Spleen (tissue), 11 donors: ENCODE measurements at regions not wholly inside any gene's neighbourhood (a gene's known extent, or its start where the extent isn't known, plus 50 kb on each side); places are given as distances from the start of the nearest gene placed in this dataset.

Experiments
- DNase-seq: peaks from one replicate; pipeline ENCODE4 v3.0.0-alpha.2; 2020
- H3K27ac ChIP-seq, 8 donors: fragments of 200-600 bp; sonication (generic) in 7 of 8; 1 replicate in 4 of 8; 2 replicates in 4 of 8; pipeline versions ENCODE4 v1.5.0 to v1.8.0; 2016 to 2021; ENCODE audit warnings: inconsistent platforms in 4 of 8, mild to moderate bottlenecking in 4 of 8, moderate library complexity in 1 of 8
- H3K27me3 ChIP-seq, 7 donors: fragments of 200-600 bp; sonication (generic) in 6 of 7; replicated peaks in 1 of 7; 1 replicate in 4 of 7; 2 replicates in 3 of 7; pipeline versions ENCODE4 v1.5.0 to v1.8.0; 2016 to 2021; ENCODE audit warnings: inconsistent platforms in 3 of 7, mild to moderate bottlenecking in 1 of 7
- H3K36me3 ChIP-seq, 6 donors: fragments of 200-600 bp; sonication (generic) in 5 of 6; 1 replicate in 4 of 6; 2 replicates in 2 of 6; pipeline versions ENCODE4 v1.5.0 to v1.8.0; 2016 to 2021; ENCODE audit warnings: inconsistent platforms in 2 of 6
- H3K4me1 ChIP-seq, 6 donors: fragments of 200-600 bp; sonication (generic) in 5 of 6; 1 replicate in 3 of 6; 2 replicates in 3 of 6; pipeline versions ENCODE4 v1.5.0 to v1.8.0; 2016 to 2021; ENCODE audit warnings: inconsistent platforms in 3 of 6
- H3K4me3 ChIP-seq, 8 donors: fragments of 200-600 bp; sonication (generic) in 7 of 8; 1 replicate in 4 of 8; 2 replicates in 4 of 8; pipeline versions ENCODE4 v1.5.0 to v1.8.0; 2016 to 2021; ENCODE audit warnings: inconsistent platforms in 4 of 8, mild to moderate bottlenecking in 4 of 8, moderate library complexity in 2 of 8
- H3K9me3 ChIP-seq, 8 donors: fragments of 200-600 bp; sonication (generic) in 7 of 8; 1 replicate in 4 of 8; 2 replicates in 4 of 8; pipeline versions ENCODE4 v1.5.0 to v1.8.0; 2016 to 2021; ENCODE audit warnings: inconsistent platforms in 4 of 8
- CTCF ChIP-seq, 11 experiments: fragments of 200-600 bp in 7 of 11; fragments of 450-650 bp in 4 of 11; sonication (generic) in 4 of 11; IDR thresholded peaks in 8 of 11; conservative IDR thresholded peaks in 3 of 11; 1 replicate in 7 of 11; 2 replicates in 4 of 11; pipeline versions ENCODE4 v1.4.0 to v1.8.0; 2016 to 2021; ENCODE audit warnings: antibody characterized with exemption in 11 of 11, inconsistent platforms in 4 of 11, mild to moderate bottlenecking in 1 of 11
- POLR2A ChIP-seq, 3 donors: fragments of 450-650 bp; IDR thresholded peaks; one replicate each; pipeline ENCODE4 v1.5.1; 2017; ENCODE audit warnings: antibody characterized with exemption in 3 of 3, mild to moderate bottlenecking in 1 of 3
- POLR2AphosphoS5 ChIP-seq, 3 donors: sonication (generic); formaldehyde crosslinking; IDR thresholded peaks; one replicate each; pipeline ENCODE4 v1.5.1; 2017; ENCODE audit warnings: antibody characterized with exemption in 3 of 3
- WGBS, 5 donors: extraction: QIAGEN DNeasy Blood & Tissue Kit in 3 of 5; methylation state at CpG; one replicate each; pipeline versions ENCODE4 v1.1.5 to v1.1.7; 2013 to 2018; 5-methylcytosine and 5-hydroxymethylcytosine counted together
- intact Hi-C: fragments of 100-400 bp; cut with DNase I; formaldehyde crosslinking; loops from one replicate; pipeline ENCODE4 v1.15.0; 2023; ENCODE audit warnings: low total_unique reads
- donor health status: healthy with polysubstance abuse.
- donor health status: DM: no; HTN: no; CAD: no; lungs with moderate emphysema.
- donor health status: DM: no; HTN: no; CAD: no.
- donor health status: Bipolar disorder and iron deficiency.
- donor health status: healthy.
- donor health status: DM: no; HTN: no; CAD: no.
- donor health status: DM: yes; HTN: yes; CAD: no.

GRCh38 chr7:21154614-21155013 is 273.3 kb upstream of the SP4 start:
- DNase-seq, result no peak
- TF ChIP-seq CTCF (IDR thresholded peaks at IDR 0.05 in 8 of 11, conservative IDR thresholded peaks at IDR 0.05 in 3 of 11), result no peak
- no peak for TF ChIP-seq POLR2A (IDR thresholded peaks at IDR 0.05)
- TF ChIP-seq POLR2AphosphoS5 (IDR thresholded peaks at IDR 0.05), result no peak
- WGBS, 5 donors, result 46 to 74% (median 68%) methylated on average over 2 of the region's 2 CpGs
- no peak overlapping the region for H3K27ac ChIP-seq
- H3K4me1 ChIP-seq, result no peaks in the 10 kb centered on the region
- H3K27me3 ChIP-seq, result no peaks in the 10 kb centered on the region
- H3K4me3 ChIP-seq, result no peak overlapping the region
- H3K36me3 ChIP-seq, result no peaks in the 10 kb centered on the region
- intact Hi-C loops, result no loop called here
- H3K9me3 ChIP-seq, result no peaks in the 10 kb centered on the region

- no peak overlapping the region for H3K4me3 ChIP-seq
- peaks cover 0 to 7% (median 0%) of the 10 kb centered on the region in 7 donors for H3K27me3 ChIP-seq
- no peaks in the 10 kb centered on the region for H3K9me3 ChIP-seq
- H3K4me1 ChIP-seq, result no peaks in the 10 kb centered on the region
- no peak overlapping the region for H3K27ac ChIP-seq
- intact Hi-C loops, result no loop called here
- H3K36me3 ChIP-seq, result no peaks in the 10 kb centered on the region
- DNase-seq, result no peak
- TF ChIP-seq POLR2A (IDR thresholded peaks at IDR 0.05) (no peak), CTCF (IDR thresholded peaks at IDR 0.05 in 8 of 11, conservative IDR thresholded peaks at IDR 0.05 in 3 of 11) (no peak), POLR2AphosphoS5 (IDR thresholded peaks at IDR 0.05) (no peak)
- WGBS, 5 donors, result 83 to 89% (median 86%) methylated on average over 1 of the region's 1 CpG
Measured at GRCh38 chr7:21159506-21159905, 268.4 kb upstream of the SP4 start.

- Histone ChIP-seq H3K27me3 (peaks cover 0 to 7% (median 0%) of the 10 kb centered on the region in 7 donors), H3K4me3 (no peak overlapping the region), H3K27ac (no peak overlapping the region), H3K36me3 (no peaks in the 10 kb centered on the region), H3K4me1 (no peaks in the 10 kb centered on the region), H3K9me3 (no peaks in the 10 kb centered on the region)
- no peak for DNase-seq
- no peak for TF ChIP-seq POLR2AphosphoS5 (IDR thresholded peaks at IDR 0.05)
- no peak for TF ChIP-seq POLR2A (IDR thresholded peaks at IDR 0.05)
- no peak for TF ChIP-seq CTCF (IDR thresholded peaks at IDR 0.05 in 8 of 11, conservative IDR thresholded peaks at IDR 0.05 in 3 of 11)
- 57 to 87% (median 78%) methylated on average over 5 of the region's 5 CpGs for WGBS, 5 donors
- intact Hi-C loops, result no loop called here
Measured at GRCh38 chr7:21160401-21160800, 267.5 kb upstream of the SP4 start.

- no peaks in the 10 kb centered on the region for H3K36me3 ChIP-seq
- no peaks in the 10 kb centered on the region for H3K4me1 ChIP-seq
- H3K4me3 ChIP-seq, result no peak overlapping the region
- WGBS, 5 donors, result 80 to 89% (median 88%) methylated on average over 2 of the region's 2 CpGs
- DNase-seq, result no peak
- no peak overlapping the region for H3K27ac ChIP-seq
- intact Hi-C loops, result no loop called here
- TF ChIP-seq CTCF (IDR thresholded peaks at IDR 0.05 in 8 of 11, conservative IDR thresholded peaks at IDR 0.05 in 3 of 11) (no peak), POLR2AphosphoS5 (IDR thresholded peaks at IDR 0.05) (no peak), POLR2A (IDR thresholded peaks at IDR 0.05) (no peak)
- H3K27me3 ChIP-seq, result peaks cover 0 to 56% (median 18%) of the 10 kb centered on the region in 7 donors
- H3K9me3 ChIP-seq, result no peaks in the 10 kb centered on the region
Measured at GRCh38 chr7:21167942-21168341, 259.9 kb upstream of the SP4 start.
